Mesenchymal stem cell (in vitro differentiated cells and primary cell): ENCODE measurements at regions not wholly inside any gene's neighbourhood (a gene's known extent, or its start where the extent isn't known, plus 50 kb on each side); places are given as distances from the start of the nearest gene placed in this dataset.

Experiments used
- DNase-seq: peaks from one replicate; pipeline ENCODE4 v3.0.0-alpha.2; 2013
- H2AFZ ChIP-seq: one replicate; pipeline ENCODE4 v1.6.1; 2013; ENCODE audit warnings: low read depth, mild to moderate bottlenecking, control low read depth, inconsistent platforms, low read length, moderate library complexity
- H2AK5ac ChIP-seq: 2 replicates; pipeline ENCODE4 v1.6.1; 2013; ENCODE audit warnings: low read length, moderate library complexity, mild to moderate bottlenecking, inconsistent platforms; ENCODE audit not compliant: severe bottlenecking
- H2BK120ac ChIP-seq: one replicate; pipeline ENCODE4 v1.6.1; 2013; ENCODE audit warnings: low read depth, mild to moderate bottlenecking, inconsistent platforms, low read length, moderate library complexity
- H2BK12ac ChIP-seq, 2 experiments: one replicate each; pipeline ENCODE4 v1.6.1; 2013; ENCODE audit warnings: inconsistent platforms in 2 of 2, low read length in 2 of 2, mild to moderate bottlenecking in 2 of 2, moderate library complexity in 2 of 2, control low read depth in 1 of 2
- H2BK15ac ChIP-seq: one replicate; pipeline ENCODE4 v1.6.1; 2013; ENCODE audit warnings: mild to moderate bottlenecking, low read depth, inconsistent platforms; ENCODE audit not compliant: poor library complexity, severe bottlenecking
- H2BK5ac ChIP-seq: 2 replicates; pipeline ENCODE4 v1.6.1; 2013; ENCODE audit warnings: low read depth, mild to moderate bottlenecking, low read length, control low read depth, inconsistent platforms; ENCODE audit not compliant: poor library complexity, severe bottlenecking
- H3K14ac ChIP-seq, 2 experiments: one replicate each; pipeline ENCODE4 v1.6.1; 2013; ENCODE audit warnings: inconsistent platforms in 2 of 2, low read length in 2 of 2, control low read depth in 1 of 2, mild to moderate bottlenecking in 1 of 2, moderate library complexity in 1 of 2
- H3K18ac ChIP-seq, 2 experiments: one replicate each; pipeline ENCODE4 v1.6.1; 2013; ENCODE audit warnings: inconsistent platforms in 2 of 2, low read length in 2 of 2, control low read depth in 1 of 2, low read depth in 1 of 2, mild to moderate bottlenecking in 1 of 2
- H3K23ac ChIP-seq, 2 experiments: one replicate each; pipeline ENCODE4 v1.6.1; 2013; ENCODE audit warnings: inconsistent platforms in 2 of 2, low read length in 2 of 2, mild to moderate bottlenecking in 2 of 2, moderate library complexity in 2 of 2, control low read depth in 1 of 2
- H3K27ac ChIP-seq: 2 replicates; pipeline ENCODE4 v1.5.1; 2013; ENCODE audit warnings: mild to moderate bottlenecking, moderate library complexity, low read length, control low read depth, inconsistent platforms; ENCODE audit not compliant: poor library complexity, severe bottlenecking
- H3K27me3 ChIP-seq, 2 experiments: 2 replicates each; pipeline versions ENCODE4 v1.6.1 to v1.7.0; 2013; ENCODE audit warnings: low read length in 2 of 2, mild to moderate bottlenecking in 2 of 2, moderate library complexity in 2 of 2, control low read depth in 1 of 2, inconsistent platforms in 1 of 2; ENCODE audit not compliant: control insufficient read depth in 1 of 2, insufficient read depth in 1 of 2
- H3K36me3 ChIP-seq, 2 experiments: 2 replicates each; pipeline versions ENCODE4 v1.6.1 to v1.7.0; 2013; ENCODE audit warnings: low read length in 2 of 2, control low read depth in 1 of 2, inconsistent platforms in 1 of 2, low read depth in 1 of 2, mild to moderate bottlenecking in 1 of 2; ENCODE audit not compliant: insufficient read depth in 2 of 2, control insufficient read depth in 1 of 2
- H3K4ac ChIP-seq, 2 experiments: one replicate each; pipeline ENCODE4 v1.6.1; 2013; ENCODE audit warnings: inconsistent platforms in 2 of 2, low read length in 2 of 2, mild to moderate bottlenecking in 2 of 2, moderate library complexity in 2 of 2, control low read depth in 1 of 2, low read depth in 1 of 2
- H3K4me1 ChIP-seq: 2 replicates; pipeline ENCODE4 v1.6.1; 2013; ENCODE audit warnings: low read depth, low read length, control low read depth; ENCODE audit not compliant: control insufficient read depth, insufficient read depth
- H3K4me2 ChIP-seq: 2 replicates; pipeline ENCODE4 v1.6.1; 2013; ENCODE audit warnings: low read length, mild to moderate bottlenecking, inconsistent platforms; ENCODE audit not compliant: poor library complexity, severe bottlenecking
- H3K4me3 ChIP-seq, 2 experiments: 2 replicates each; pipeline versions ENCODE4 v1.5.1 to v1.7.0; 2013; ENCODE audit warnings: low read length in 2 of 2, mild to moderate bottlenecking in 2 of 2, control low read depth in 1 of 2, low read depth in 1 of 2; ENCODE audit not compliant: insufficient read depth in 1 of 2
- H3K79me1 ChIP-seq: replicated peaks from 2 replicates; pipeline ENCODE4 v1.6.1; 2013; ENCODE audit warnings: mild to moderate bottlenecking, control low read depth, low read length, inconsistent platforms; ENCODE audit not compliant: poor library complexity, severe bottlenecking
- H3K9ac ChIP-seq: 2 replicates; pipeline ENCODE4 v1.7.0; 2013; ENCODE audit warnings: mild to moderate bottlenecking, low read length, moderate library complexity
- H3K9me3 ChIP-seq: 2 replicates; pipeline ENCODE4 v1.7.0; 2013; ENCODE audit warnings: mild to moderate bottlenecking, low read length; ENCODE audit not compliant: control insufficient read depth
- H4K8ac ChIP-seq: one replicate; pipeline ENCODE4 v1.6.1; 2013; ENCODE audit warnings: inconsistent platforms, mild to moderate bottlenecking, low read length, moderate library complexity
- H4K91ac ChIP-seq: one replicate; pipeline ENCODE4 v1.6.1; 2013; ENCODE audit warnings: mild to moderate bottlenecking, low read length, inconsistent platforms
- WGBS: methylation state at CpG from one replicate; pipeline ENCODE4 v1.1.7; 2013; ENCODE audit warnings: mixed read lengths; 5-methylcytosine and 5-hydroxymethylcytosine counted together

- Histone ChIP-seq H3K4me2 (no peak overlapping the region), H4K8ac (no peak overlapping the region), H2BK120ac (no peak overlapping the region), H3K23ac (no peak overlapping the region), H3K9me3 (no peaks in the 10 kb centered on the region), H2AFZ (no peak overlapping the region), H3K4ac (no peak overlapping the region), H3K4me3 (no peak overlapping the region), H3K36me3 (no peaks in the 10 kb centered on the region), H3K14ac (no peak overlapping the region), H2BK5ac (no peak overlapping the region), H3K18ac (no peak overlapping the region), H4K91ac (no peak overlapping the region), H3K79me1 (no peaks in the 10 kb centered on the region), H3K27ac (no peak overlapping the region), H3K4me1 (no peaks in the 10 kb centered on the region), H2BK12ac (no peak overlapping the region), H2BK15ac (no peak overlapping the region), H3K27me3 (peaks cover 0 to under 1% of the 10 kb centered on the region in 2 experiments), H2AK5ac (no peak overlapping the region), H3K9ac (peak overlapping the region; percentile 62)
- WGBS, result 85% methylated on average over 4 of the region's 6 CpGs
- peak; percentile 16 for DNase-seq
Observed at GRCh38 chr2:200089040-200089755, 133.8 kb downstream of the MAIP1 start.

GRCh38 chr2:200089756-200090109 lies 134.4 kb downstream of the MAIP1 start:
- H2BK12ac ChIP-seq, result no peak overlapping the region

GRCh38 chr2:200090683-200091082 lies 135.3 kb downstream of the MAIP1 start:
- Histone ChIP-seq H3K79me1 (no peaks in the 10 kb centered on the region), H4K91ac (no peak overlapping the region), H3K4me1 (no peaks in the 10 kb centered on the region), H2BK12ac (no peak overlapping the region), H2BK120ac (no peak overlapping the region), H3K14ac (no peak overlapping the region), H3K27me3 (no peaks in the 10 kb centered on the region), H2BK15ac (no peak overlapping the region), H2AK5ac (no peak overlapping the region), H3K9me3 (no peaks in the 10 kb centered on the region), H3K4ac (no peak overlapping the region), H4K8ac (no peak overlapping the region), H2BK5ac (no peak overlapping the region), H3K27ac (no peak overlapping the region), H3K9ac (no peak overlapping the region), H3K36me3 (no peaks in the 10 kb centered on the region), H3K4me3 (no peak overlapping the region), H2AFZ (no peak overlapping the region), H3K18ac (no peak overlapping the region), H3K23ac (no peak overlapping the region), H3K4me2 (no peak overlapping the region)
- 97% methylated on average over 5 of the region's 6 CpGs for WGBS
- DNase-seq, result no peak

More at GRCh38 chr2:200089756-200090109, 134.4 kb downstream of the MAIP1 start:
- no peaks in the 10 kb centered on the region for H3K27me3 ChIP-seq
- H3K14ac ChIP-seq, result no peak overlapping the region
- no peak overlapping the region for H3K4me2 ChIP-seq
- H3K4me3 ChIP-seq, result no peak overlapping the region
- no peak overlapping the region for H2BK120ac ChIP-seq
- H2AK5ac ChIP-seq, result no peak overlapping the region
- peak overlapping the region; percentile 62 for H3K9ac ChIP-seq
- no peak overlapping the region for H2BK5ac ChIP-seq
- H2AFZ ChIP-seq, result no peak overlapping the region
- no peak for DNase-seq
- 84% methylated on average over 6 of the region's 6 CpGs for WGBS
- no peak overlapping the region for H4K8ac ChIP-seq
- no peak overlapping the region for H3K4ac ChIP-seq
- no peaks in the 10 kb centered on the region for H3K79me1 ChIP-seq
- no peak overlapping the region for H3K27ac ChIP-seq
- H3K9me3 ChIP-seq, result no peaks in the 10 kb centered on the region
- no peak overlapping the region for H3K18ac ChIP-seq
- no peak overlapping the region for H3K23ac ChIP-seq
- no peak overlapping the region for H4K91ac ChIP-seq
- no peak overlapping the region for H2BK15ac ChIP-seq
- no peaks in the 10 kb centered on the region for H3K36me3 ChIP-seq
- no peaks in the 10 kb centered on the region for H3K4me1 ChIP-seq

GRCh38 chr2:200091126-200091525 lies 135.7 kb downstream of the MAIP1 start:
- Histone ChIP-seq H2BK120ac (no peak overlapping the region), H3K36me3 (no peaks in the 10 kb centered on the region), H2BK15ac (no peak overlapping the region), H3K4me3 (no peak overlapping the region), H3K79me1 (no peaks in the 10 kb centered on the region), H3K27ac (no peak overlapping the region), H4K8ac (no peak overlapping the region), H3K14ac (no peak overlapping the region), H3K18ac (no peak overlapping the region), H2BK5ac (no peak overlapping the region), H3K9ac (no peak overlapping the region), H3K9me3 (no peaks in the 10 kb centered on the region), H3K4me2 (no peak overlapping the region), H3K4ac (no peak overlapping the region), H3K4me1 (no peaks in the 10 kb centered on the region), H3K27me3 (no peaks in the 10 kb centered on the region), H4K91ac (no peak overlapping the region), H2AK5ac (no peak overlapping the region), H3K23ac (no peak overlapping the region), H2BK12ac (no peak overlapping the region), H2AFZ (no peak overlapping the region)
- WGBS, result 100% methylated on average over 1 of the region's 2 CpGs
- DNase-seq, result no peak
